ENCODE measurements at regions not wholly inside any gene's neighbourhood (a gene's known extent, or its start where the extent isn't known, plus 50 kb on each side); places are given as distances from the start of the nearest gene placed in this dataset.

DNA sequence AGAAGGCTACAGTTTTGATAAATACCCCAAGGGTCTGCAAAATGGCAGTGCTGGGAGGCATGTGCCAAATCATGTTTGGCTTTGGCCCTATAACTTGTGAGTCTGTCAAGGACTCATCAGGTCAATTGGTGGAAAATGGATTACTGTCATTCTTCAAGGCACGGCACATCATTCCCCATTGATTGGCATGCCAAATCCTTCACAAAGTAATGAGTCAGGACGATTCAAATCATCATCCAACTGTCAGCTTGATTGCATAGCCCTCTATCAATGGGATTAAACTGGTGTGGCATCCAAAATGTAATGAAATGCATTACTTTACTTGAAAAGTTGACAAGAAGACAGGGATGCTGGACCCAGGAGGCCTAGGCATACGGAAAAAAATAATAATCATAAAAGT, 441.6 kb upstream of the PIK3C3 start:
- TF ChIP-seq, protein P1, sequence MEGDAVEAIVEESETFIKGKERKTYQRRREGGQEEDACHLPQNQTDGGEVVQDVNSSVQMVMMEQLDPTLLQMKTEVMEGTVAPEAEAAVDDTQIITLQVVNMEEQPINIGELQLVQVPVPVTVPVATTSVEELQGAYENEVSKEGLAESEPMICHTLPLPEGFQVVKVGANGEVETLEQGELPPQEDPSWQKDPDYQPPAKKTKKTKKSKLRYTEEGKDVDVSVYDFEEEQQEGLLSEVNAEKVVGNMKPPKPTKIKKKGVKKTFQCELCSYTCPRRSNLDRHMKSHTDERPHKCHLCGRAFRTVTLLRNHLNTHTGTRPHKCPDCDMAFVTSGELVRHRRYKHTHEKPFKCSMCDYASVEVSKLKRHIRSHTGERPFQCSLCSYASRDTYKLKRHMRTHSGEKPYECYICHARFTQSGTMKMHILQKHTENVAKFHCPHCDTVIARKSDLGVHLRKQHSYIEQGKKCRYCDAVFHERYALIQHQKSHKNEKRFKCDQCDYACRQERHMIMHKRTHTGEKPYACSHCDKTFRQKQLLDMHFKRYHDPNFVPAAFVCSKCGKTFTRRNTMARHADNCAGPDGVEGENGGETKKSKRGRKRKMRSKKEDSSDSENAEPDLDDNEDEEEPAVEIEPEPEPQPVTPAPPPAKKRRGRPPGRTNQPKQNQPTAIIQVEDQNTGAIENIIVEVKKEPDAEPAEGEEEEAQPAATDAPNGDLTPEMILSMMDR (IDR thresholded peaks at IDR 0.05), result no peak
- TF ChIP-seq EP300 (IDR thresholded peaks at IDR 0.05), result no peak
